ENCODE measurements at regions not wholly inside any gene's neighbourhood (a gene's known extent, or its start where the extent isn't known, plus 50 kb on each side); places are given as distances from the start of the nearest gene placed in this dataset.

DNA sequence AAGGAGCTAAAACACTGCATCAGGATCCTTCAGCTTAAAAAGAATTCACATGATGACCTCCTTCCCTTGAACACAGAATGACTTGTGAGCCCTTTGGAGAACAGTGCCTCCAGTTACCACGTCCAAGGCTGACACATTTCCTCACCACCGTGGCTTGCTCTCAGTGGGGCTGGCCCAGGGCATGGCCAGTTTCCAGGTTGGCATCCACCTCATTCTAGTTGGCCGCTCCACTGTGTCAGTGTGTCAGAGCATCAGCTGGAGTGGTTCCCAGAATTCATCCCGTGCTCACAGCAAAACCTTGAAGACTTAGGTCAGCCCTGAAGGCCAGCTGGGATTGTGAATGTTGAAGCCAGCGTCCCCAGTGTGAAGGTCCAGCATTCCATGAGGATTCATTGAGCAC lies 158.5 kb downstream of the INSIG2 start (continued):
- TF ChIP-seq ASH2L (IDR thresholded peaks at IDR 0.05; ENCODE audit: borderline replicate concordance, low read depth) (no peak), NFXL1 (IDR thresholded peaks at IDR 0.05; ENCODE audit: borderline replicate concordance) (no peak), MXI1 (IDR thresholded peaks at IDR 0.05; ENCODE audit: low read depth, low read length) (no peak), HDAC6 (IDR thresholded peaks at IDR 0.05; ENCODE audit: unreplicated experiment) (no peak), NR2C1 (IDR thresholded peaks at IDR 0.05) (no peak), MYB (IDR thresholded peaks at IDR 0.05; ENCODE audit: borderline replicate concordance, low read depth, low read length) (no peak), HDAC2 (IDR thresholded peaks at IDR 0.05) (no peak)
- TF ChIP-seq, protein P1, sequence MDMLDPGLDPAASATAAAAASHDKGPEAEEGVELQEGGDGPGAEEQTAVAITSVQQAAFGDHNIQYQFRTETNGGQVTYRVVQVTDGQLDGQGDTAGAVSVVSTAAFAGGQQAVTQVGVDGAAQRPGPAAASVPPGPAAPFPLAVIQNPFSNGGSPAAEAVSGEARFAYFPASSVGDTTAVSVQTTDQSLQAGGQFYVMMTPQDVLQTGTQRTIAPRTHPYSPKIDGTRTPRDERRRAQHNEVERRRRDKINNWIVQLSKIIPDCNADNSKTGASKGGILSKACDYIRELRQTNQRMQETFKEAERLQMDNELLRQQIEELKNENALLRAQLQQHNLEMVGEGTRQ (IDR thresholded peaks at IDR 0.05; ENCODE audit: borderline replicate concordance, low read depth, low read length), result no peak

DNA sequence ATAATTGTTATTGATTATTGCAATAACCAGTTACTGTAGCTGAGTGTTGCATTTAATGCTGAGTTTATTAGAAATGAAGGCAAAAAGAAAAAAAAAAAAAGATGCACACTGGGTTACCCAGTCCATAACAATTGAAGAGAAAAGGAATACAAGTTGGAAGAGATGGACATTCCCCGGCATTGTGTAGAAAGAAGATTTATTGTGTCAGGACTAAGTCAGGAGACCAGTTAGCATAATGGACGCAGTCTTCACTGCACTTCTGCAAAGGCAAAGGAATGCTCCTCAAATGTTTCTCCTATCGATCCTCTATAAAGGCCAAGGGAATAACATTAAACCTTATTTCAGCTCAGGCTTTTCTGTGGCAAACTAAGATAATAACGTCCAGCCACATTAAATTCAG lies 157.8 kb downstream of the INSIG2 start:
- no peak overlapping the region for H3K4me2 ChIP-seq (ENCODE audit: control insufficient read depth, insufficient read depth)
- no peak overlapping the region for H3K4me3 ChIP-seq
- no peak overlapping the region for H3K27ac ChIP-seq (ENCODE audit: control insufficient read depth, insufficient read depth)
- RAD21 ChIA-PET (ENCODE audit: unreplicated experiment), result no interaction called here
- in situ Hi-C loops (cut with MboI) (no loop called here), intact Hi-C loops (cut with micrococcal nuclease; ENCODE audit: unreplicated experiment) (no loop called here)
- H3K79me2 ChIP-seq (ENCODE audit: control insufficient read depth, insufficient read depth, low read length), result no peaks in the 10 kb centered on the region
- CTCF ChIA-PET, result interaction anchor here (0.7 to 2.0 kb wide), 2 partner anchors 21 to 24 kb away, joined by 3 to 5 read pairs; no protein-coding TSS in a partner anchor
- no peak overlapping the region for H2AFZ ChIP-seq (ENCODE audit: control insufficient read depth, low read depth, low read length)
- H3K36me3 ChIP-seq (ENCODE audit: control insufficient read depth in 2 of 2, insufficient read depth in 2 of 2, low read length in 1 of 2), result no peaks in the 10 kb centered on the region
- H4K20me1 ChIP-seq (ENCODE audit: control insufficient read depth, insufficient read depth), result no peaks in the 10 kb centered on the region
- POLR2A ChIA-PET, result no interaction called here
- no TSS peak for BruUV-seq (replicated peaks)
- TF ChIP-seq SMC3 (IDR thresholded peaks at IDR 0.05; ENCODE audit: borderline replicate concordance, low read length) (no peak), POU2F2 (IDR thresholded peaks at IDR 0.05; ENCODE audit: borderline replicate concordance, low read depth, low read length) (no peak)
- peaks cover 15% of the 10 kb centered on the region for H3K4me1 ChIP-seq (ENCODE audit: control insufficient read depth, insufficient read depth, low read length)
- WGBS (ENCODE audit: insufficient coverage, insufficient replicate concordance, low lambda C conversion rate, missing lambda C conversion rate), result 34% methylated on average over 4 of the region's 4 CpGs
- ATAC-seq (no peak), FAIRE-seq (no peak), DNase-seq (ENCODE audit: low read depth, low spot score) (no peak)
- H3K27me3 ChIP-seq (replicated peaks in 1 of 2; ENCODE audit: control insufficient read depth in 2 of 2, insufficient read depth in 2 of 2, low read length in 1 of 2), result no peaks in the 10 kb centered on the region
- SMC1A ChIA-PET (ENCODE audit: uncharacterized antibody, unreplicated experiment), result no interaction called here
- H3K9me3 ChIP-seq (replicated peaks; ENCODE audit: control insufficient read depth, insufficient read depth, low read length), result no peaks in the 10 kb centered on the region; the same call in 2 of the 3 replicates
- no peak overlapping the region for H3K9ac ChIP-seq (ENCODE audit: control insufficient read depth, insufficient read depth, low read length)

Measured in GM12878 (cell line).